HuH-7.5 (cell line): ENCODE measurements at regions not wholly inside any gene's neighbourhood (a gene's known extent, or its start where the extent isn't known, plus 50 kb on each side); places are given as distances from the start of the nearest gene placed in this dataset.

Experiments
- DNase-seq: peaks from one replicate; pipeline ENCODE4 v3.0.0; 2011; ENCODE audit warnings: low spot score

DNA sequence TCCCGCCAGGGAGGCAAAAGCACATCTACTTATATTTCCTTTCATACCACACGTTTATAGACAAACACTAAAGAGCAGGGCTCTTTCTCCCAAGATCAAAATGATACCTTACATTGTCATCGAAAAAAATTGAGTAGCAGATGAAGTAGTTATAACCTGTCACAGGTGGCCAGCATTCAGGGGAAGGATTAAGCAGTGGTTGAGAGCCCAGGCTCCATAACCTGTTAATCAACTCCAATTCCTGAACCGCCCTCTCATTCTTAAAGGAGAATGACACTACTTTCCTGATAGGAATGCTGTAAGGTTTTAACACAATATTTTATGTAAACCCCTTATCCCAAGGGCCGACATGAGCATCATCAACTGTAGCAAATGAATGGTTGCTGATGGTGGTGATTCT, 268.9 kb upstream of the KCNIP4 start:
- no peak for DNase-seq

DNA sequence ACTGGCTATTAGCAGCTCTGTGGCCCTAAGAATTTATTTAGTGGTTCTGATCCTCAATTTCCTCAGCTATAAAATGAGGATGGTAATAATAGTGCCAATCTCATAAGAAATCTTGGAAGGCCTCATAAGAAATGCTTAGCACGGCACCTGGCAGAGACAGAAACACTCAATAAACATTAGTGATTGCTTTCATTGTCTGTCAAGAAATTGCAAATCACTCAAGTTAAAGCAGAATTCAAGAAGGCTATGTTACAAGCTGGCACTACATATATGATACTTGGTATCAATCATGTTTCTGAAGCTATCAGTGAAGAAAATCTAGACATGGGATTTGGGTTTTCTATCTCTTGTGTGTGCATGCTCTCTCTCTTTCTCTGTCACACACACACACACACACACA, 267.7 kb upstream of the KCNIP4 start:
- DNase-seq: no peak

DNA sequence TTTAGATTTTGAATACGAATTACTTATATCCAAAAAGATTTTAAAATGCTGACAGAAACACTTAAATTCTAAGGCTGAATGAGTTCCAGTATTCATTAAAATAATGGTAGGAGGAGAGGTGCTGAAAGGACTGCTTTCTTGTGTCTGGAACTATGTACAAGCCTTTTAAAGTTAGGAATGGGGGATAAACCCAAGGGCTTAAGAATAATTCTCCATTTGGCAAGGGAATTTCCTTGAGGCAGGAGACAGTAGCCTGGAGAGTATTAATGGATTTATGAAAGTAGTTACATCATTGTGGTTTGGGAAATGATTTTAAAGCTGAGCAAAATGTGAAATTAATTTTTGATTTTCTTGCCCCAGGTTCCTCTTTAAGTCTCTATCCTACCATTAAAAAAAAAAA, 266.5 kb upstream of the KCNIP4 start:
- no peak for DNase-seq

DNA sequence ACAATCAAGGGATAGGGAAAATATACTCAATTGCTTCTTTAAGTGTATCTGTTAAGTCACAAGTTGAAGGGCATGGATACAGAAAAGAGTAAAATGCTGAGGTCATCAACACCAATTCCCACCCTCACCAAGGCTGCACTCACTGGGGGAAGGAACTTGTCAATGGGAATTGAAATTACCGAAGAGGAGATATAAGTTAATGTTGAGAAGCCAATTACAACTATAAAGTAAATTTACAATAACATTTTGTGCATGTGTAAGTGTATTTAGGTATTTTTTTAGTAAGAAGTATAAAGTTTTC, 255.1 kb upstream of the KCNIP4 start:
- no peak for DNase-seq

DNA sequence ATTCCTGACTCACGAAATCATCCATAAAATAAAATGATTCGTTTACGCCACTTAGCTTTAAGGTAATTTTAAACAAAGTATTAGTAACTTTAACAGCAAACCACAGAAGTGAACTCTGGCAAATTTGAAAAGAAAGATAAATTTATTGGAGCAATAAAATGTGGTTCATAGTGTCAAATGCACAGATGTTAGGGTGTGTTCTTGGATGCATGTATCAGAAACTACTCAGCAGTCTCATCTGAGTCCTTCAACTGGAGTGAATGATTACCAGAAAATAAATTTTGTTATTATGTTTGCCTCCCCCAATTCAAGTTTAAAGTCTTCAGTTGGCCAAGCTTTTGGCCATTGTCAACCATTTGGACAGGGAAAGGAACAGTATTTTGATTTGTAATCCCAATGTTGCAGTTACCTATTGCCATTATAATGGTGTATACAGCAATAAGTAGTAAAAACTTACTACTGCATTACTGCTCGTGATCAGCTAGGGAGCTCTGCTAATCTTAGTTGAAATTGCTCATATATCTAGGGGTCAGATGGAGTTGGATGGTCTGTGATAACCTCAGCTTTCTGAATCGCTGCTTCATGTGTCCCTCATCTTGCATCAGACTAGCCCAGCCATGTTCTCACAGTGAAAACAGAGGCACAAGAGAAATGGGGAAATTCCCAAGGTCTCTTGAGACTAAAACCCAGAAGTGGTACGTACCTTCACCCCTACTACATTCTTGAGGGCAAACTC, 254.6 kb upstream of the KCNIP4 start:
- DNase-seq: no peak

DNA sequence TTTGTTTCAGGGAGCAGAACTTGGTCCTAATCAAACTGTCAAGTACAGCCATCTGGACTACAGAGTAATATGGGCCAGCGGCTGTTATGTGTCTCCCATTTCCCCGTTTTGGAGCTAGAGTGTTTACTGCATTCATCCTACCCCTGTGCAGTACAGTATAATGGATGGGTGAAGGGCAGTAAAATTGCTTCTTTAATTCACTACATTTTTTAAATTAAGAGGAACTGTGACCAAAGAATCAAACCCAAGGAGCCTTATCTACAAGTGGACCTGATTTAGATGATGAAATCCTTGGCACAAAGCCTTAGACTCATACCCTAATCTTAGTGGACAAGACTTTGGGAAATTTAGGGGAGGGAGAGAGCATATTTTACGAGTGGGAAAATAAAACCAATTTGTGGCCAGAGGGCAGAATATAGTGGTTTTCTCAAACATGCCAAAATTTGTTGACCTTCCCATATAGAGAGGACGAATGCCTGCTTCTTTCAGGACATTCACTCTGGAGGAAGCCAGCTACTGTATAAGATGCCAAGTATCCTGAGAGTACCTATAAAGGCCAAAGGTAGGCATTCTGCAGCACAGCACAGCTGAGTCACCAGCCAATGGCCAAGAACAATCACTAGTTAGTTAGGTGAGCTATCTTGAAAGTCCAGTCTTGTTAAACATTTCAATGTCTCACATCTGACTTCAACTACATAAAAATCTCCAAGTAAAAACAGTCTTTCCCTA, 253.8 kb upstream of the KCNIP4 start:
- DNase-seq: no peak

DNA sequence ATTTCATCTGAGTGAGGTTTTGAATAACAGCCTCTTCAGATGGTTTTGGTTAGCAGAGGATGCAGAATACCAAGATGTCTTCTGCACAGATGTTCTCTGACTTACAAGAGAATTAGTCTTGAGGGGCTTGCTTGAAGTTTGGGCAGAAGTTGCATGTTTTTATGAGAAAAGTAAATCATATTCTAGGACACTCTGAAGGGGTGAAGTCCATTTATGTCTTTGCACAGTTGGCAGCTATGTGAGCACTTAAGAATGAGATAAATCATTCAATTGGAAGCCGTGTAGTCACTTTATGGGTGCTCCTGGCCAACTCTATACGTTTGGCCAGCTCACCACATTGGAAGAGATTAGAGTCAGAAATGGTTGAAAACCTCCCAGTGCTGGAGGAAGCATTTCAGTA, 252.7 kb upstream of the KCNIP4 start:
- no peak for DNase-seq

DNA sequence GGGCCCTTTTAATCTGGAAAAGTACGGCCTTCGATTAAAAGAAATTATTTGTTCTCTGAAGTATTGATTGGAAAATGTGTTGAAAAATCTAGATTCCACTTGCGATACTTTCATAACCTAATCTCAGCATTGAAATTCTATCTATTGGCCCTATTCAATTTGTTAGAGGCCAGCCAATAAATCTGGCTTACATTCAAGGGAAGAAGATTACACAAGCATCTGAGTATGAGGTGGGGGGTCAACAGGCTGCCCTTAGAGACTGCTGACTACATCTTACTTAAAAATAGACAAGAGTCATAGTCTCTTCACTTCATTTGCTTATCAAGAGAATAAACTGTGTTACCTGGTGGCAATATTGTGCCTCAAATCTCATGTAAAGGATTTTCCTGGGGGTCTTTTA, 248.0 kb upstream of the KCNIP4 start:
- DNase-seq: no peak

DNA sequence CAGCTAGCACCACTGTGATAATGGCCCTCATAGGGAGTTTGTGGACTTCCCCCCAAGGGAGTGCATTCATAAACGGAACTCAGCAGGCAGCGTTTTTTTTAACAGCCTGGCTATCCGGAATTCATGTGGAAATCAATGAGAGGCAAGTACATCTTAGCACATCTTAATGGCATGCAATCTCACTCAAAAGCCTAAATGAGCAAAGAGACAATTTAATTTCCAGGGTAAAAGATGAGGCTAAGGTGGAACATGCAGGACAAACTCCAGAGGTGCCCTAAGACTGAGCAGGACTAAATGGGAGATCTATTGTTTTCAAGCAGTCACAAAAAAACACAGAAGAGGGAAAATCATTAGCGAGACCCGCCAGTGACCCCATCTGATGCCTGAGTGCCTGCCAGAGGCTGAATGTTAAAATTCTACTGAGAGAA, 243.5 kb upstream of the KCNIP4 start:
- DNase-seq: no peak

DNA sequence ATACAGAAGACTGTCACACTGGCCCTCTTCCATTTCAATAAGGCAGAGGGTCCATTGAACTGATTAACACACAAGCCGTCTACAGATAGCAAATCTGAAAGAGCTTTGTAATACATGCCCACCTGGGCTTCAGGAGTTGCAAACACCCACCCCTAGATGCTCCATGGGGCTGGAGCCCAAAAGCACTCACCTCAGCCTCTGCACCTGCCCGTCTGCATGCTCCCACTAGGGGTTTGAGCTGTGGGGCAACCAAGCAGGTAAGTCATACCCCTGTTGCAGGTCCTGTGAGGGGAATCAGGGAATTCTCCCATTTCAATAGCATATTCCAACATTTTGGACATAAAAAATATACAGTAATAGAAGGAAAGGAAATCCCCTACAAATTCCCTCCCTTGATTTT, 243.0 kb upstream of the KCNIP4 start:
- DNase-seq: no peak

DNA sequence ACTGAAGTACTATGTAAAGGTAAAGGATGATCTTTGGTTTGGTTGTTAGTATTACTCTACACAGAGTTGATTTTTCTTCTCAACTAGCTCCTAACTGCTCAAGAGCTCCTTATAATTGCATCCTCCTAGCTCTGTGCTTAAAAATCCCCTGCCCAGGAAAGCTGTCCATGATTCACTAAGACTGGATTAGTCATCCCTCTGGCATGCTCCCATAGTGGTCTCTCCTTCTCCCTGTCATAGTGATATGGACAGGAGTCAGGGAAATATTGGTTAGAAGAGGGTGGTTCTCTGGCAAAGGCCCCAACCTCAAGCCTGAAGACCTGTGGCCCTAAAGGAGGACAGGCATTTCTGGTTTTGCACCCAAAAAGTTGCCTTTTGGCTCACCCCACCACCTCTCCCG, 242.3 kb upstream of the KCNIP4 start:
- no peak for DNase-seq

DNA sequence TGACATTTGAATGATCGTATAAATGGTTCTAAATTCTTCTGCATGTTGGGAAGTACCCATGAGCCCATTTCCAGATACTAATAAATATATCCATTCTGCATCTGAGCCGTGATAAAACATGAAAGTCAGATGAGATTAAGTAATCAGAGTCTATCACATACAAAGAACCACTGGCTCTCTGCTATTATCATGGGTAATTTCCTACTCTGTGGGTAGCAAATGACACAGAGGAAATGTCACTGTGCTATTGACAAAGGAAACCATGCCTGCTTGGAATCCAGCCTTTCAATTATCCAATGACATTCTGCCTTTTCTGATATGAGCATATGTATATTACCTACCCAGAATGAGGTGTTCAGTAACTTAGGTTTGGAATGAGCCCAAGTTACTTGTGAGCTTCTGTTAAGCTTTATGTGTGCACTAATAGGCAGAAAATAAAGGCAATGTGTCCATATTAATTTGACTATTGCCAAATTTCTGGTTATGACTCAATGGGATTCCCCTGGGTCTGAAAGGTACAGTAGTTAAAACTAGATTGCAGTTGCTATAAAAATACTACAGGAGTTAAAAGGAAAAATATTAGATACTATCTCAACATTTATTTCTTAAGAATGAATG, 238.7 kb upstream of the KCNIP4 start:
- no peak for DNase-seq

DNA sequence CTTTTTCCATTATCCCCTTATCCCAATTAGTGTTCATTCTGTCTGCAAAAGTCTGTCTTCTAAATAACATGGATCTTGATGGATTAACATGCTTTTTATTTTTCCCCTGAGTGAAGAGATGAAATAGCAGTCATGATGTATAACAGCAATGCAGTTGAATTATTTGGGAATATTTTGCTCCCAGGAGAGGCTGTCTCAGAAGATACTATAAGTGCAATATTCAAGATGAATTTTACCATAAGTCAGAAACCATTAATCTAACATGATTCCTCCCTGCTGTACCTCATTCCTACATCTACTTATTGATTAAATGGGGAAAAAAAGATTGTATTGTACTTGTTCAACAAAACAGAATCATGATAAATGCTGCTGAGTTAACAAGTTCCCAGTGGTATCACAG, 233.2 kb upstream of the KCNIP4 start:
- no peak for DNase-seq

DNA sequence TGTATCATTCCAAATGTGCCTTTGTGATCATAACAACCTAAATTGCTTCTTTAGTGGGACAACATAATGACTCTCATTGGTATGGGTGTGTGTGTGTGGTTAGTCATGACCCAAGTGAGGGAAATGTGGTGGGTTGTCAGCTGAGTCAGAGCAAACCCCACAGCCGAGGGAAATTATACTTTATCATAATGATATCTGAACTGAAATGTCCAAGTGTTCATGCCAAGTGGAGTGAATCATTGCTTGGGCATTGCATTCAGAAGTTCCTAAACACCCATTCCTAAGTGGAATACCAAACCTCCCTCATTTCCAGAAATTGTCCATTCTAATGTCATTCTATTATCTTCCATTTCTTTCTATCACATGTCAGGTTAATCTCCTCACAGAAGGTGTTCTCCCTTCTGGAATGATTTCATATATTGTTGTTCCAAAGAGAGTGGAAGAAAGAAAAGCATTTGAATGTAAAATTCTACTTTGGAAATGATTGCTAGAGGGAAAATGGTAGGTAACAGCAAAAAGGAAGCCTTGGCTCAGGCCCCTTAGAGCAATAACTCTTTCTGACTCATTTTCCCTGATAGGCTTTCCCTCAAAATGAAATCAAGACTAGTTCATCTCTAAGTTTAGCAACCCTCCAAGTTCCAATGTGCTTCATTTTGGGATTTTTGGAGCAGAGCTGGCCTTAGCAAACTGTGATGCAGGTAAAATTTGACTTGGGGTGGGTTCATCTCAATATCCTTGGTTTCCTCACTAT, 230.7 kb upstream of the KCNIP4 start:
- no peak for DNase-seq

DNA sequence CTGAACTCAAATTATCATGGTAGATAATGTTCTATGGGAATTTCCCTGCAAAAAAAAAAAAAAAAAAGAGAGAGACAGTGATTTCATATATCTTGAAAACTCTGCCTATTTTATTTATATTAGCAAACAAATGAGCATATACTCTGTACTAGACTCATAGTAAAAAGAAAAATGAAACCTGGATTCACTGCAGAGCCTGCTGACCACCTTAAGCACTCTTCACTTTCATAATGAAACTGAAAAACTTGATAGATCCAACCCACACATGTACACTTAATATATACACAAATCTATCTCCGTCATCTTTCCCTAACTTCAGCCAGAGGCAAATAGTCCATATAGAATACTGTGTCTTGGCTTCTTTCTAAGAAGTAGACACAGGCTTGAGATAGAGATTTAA, 226.1 kb upstream of the KCNIP4 start:
- DNase-seq: no peak

DNA sequence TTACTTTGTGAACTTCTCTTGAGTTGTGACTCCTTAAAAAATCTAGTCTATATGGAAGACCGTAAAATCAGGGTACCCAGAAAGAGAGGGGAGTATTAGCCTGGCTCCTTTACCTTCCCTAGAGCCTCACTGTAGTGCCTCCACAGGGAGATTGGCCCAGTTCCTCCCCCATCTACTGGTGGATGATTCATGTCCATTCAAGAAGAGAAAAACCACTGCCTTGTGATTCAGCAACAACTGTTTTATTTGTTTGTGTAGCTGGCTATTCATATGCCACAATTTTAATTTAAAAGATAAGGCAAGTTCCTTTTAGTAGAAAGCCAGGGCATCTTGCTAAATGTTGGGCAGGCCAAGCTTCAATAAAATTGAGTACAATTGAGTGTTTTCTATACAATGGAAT, 221.8 kb upstream of the KCNIP4 start:
- no peak for DNase-seq

DNA sequence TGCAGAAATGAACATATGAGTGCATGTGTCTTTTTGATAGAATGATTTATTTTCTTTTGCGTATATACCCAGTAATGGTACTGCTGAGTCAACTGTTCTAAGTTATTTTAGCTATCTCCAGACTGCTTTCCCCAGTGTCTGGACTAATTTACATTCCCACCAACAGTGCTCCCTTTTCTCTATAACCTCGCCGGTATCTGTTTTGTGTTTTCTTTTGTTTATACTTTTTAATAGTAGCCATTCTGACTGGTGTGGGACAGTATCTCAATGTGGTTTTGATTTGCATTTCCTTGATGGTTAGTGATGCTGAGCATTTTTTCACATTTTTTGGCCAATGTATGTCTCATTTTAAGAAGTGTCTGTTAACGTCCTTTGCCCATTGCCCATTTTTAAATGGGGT, 218.6 kb upstream of the KCNIP4 start:
- no peak for DNase-seq

DNA sequence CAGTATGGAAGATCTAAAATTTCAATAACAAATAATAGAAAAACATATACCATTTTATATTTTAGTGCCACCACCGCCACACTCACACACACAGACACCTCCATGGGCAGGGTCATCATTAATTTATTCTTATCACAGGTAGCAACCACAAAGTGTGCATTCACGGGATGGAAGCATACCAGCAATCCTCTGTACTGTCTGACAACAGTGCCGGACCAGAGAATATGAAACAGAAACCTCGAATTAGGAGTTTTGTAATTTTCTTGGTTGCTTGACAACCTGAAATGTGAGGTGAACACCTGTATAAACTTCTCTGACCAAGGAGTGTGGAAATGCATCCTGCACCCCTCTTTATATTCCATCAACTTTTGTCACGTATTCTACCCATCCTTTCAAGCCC, 213.9 kb upstream of the KCNIP4 start:
- no peak for DNase-seq

DNA sequence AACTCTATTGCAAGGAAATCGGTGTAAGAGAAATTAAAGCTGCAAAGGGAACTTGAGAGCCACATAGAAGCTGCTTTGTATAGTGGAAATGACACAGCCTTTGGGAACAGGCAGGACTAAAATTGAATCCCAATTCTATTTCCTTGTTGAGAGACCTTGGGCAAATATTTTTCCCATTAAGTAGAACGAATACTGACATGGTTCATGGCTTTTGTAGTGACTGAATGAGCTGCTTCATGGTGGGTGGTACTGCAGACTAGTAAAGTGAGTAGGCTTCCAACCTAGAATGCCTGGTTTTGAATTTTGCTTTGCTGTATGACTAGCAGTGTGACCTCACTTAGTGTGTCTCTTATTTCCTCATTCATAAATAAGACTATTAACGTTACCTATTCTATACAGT, 182.2 kb upstream of the KCNIP4 start:
- no peak for DNase-seq

DNA sequence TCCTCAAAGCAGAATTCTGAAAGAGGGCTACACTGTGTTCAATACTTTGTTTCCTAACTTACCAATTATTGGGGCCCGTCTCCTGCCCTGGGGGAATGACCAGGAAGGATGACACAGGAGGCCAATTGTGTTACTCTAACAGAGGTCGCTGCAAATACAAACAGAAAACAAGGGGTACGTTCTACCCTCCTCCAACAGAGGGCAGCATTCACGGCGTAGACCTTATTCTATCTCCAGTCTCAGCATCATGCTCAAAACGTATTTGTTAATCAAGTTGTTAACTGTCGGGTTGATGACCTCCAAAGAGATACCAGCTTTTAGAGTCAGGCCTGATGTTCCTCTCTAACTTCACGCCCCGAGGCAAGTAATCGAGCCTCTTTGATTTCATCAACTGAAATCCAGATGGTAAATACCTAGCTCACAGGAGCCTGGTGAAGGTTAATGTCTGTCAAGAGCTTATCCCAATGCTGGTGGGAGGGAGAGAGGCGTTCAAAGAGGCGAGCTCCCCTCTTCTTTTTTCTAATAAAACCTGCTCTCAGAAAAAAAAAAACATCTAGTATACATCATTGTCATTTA, 181.0 kb upstream of the KCNIP4 start:
- DNase-seq: peak; percentile 10

DNA sequence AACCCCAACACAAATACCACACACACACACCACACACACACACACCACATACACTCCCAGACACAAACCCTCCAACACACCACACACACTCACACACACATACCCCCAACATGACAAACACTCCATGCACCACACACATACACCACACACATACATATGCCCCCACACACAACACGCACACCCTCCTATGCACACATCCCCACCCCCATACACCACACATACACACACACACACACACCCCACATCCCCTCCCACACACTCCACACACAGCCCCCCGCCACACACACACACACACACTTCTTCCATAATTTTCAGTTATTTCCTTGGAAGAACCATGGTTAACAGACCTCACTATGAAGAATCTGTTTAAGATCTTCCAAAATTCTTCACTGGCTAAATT, 173.5 kb upstream of the KCNIP4 start:
- DNase-seq: no peak

DNA sequence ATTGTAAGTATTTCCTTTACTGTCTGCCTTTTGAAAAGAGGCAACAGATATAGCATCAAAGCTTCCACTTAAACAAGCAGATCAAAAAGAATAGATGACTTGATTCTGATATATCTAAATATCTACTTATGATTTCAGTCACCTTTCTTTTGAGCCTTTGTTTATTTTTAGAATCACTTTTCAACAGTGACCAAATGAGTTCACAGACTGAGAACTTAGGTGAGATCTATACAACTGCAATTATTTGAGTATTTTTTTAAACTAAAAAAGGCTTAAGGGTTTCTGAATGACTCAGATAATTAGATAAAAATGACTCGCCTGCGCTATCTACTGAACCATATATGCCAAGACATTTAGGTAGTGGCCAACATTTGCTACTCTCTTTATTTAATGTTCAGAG, 166.7 kb upstream of the KCNIP4 start:
- no peak for DNase-seq

DNA sequence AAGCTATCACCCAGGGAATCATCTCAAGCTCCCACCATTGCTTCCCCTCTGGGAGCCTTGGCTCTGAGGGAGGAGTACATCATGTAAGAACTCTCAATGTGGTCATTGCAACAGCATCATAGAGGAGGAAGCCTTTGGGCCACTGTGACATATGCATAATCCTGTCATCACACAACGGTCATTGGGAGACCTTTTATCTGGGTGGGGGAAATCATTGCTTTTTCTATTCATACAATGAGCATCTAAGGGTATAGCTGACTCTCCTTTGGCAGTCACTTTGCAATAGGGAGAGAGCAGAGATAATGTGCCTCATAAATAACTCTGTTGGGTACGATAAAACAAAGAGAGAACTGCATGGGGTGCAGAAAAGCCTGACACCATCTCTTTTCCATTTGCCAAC, 155.2 kb upstream of the KCNIP4 start:
- no peak for DNase-seq
